AG09319 (cell line): ENCODE measurements at regions not wholly inside any gene's neighbourhood (a gene's known extent, or its start where the extent isn't known, plus 50 kb on each side); places are given as distances from the start of the nearest gene placed in this dataset.

Experiments used
- DNase-seq: peaks from one replicate; pipeline ENCODE4 v3.0.0-alpha.2; 2010; ENCODE audit warnings: low read depth; ENCODE audit errors: extremely low read depth
- CTCF ChIP-seq: IDR thresholded peaks from 2 replicates; pipeline ENCODE4 v1.5.1; 2011; ENCODE audit warnings: low read depth, mild to moderate bottlenecking, inconsistent platforms, low read length, moderate library complexity

GRCh38 chr16:66271074-66272060 lies 95.1 kb upstream of the CDH5 start:
- DNase-seq: no peak
- no peak for TF ChIP-seq CTCF

GRCh38 chr16:66270333-66270927 lies 96.1 kb upstream of the CDH5 start:
- no peak for DNase-seq
- TF ChIP-seq CTCF: peak; percentile 55

- DNase-seq: no peak
- no peak for TF ChIP-seq CTCF
Measured at GRCh38 chr16:66269617-66270332, 96.7 kb upstream of the CDH5 start.

DNA sequence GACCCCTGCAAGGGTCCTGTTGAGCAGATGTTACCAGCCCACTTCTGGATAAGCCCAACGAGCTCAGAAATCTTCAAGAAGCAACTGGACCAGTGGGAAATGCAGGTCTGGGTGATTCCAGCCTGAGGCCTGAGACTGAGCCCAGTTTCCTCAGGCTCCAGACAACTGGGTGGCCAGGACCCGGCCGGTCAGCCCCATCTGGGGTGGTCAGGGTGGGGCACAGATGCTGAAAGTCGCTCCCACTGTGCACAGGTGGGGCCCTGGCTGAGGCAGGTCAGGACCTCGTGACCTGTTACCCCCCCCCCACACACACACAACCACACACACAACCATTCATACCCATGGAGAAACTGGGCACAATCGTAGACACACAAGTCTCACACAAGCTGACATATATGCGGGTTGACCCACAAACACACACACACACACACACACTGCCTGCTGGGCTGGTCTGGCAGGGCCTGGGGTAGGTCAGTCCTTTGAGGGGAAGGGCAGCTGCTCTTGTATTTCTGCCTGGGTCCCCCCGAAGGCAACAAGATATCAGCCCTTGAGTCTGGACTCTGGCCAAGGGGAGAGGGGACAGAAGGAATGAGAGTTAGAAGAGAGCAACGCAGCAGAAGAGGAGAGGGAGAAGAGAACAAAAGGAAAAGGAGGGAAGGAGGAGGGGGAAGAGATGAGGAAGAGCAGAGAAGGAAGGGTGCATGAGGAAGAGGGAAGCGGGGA lies 99.0 kb upstream of the CDH5 start:
- DNase-seq: no peak
- no peak for TF ChIP-seq CTCF

GRCh38 chr16:66266436-66267291 lies 99.8 kb upstream of the CDH5 start:
- peak; percentile 90 for DNase-seq
- TF ChIP-seq CTCF: peak; percentile 30

DNA sequence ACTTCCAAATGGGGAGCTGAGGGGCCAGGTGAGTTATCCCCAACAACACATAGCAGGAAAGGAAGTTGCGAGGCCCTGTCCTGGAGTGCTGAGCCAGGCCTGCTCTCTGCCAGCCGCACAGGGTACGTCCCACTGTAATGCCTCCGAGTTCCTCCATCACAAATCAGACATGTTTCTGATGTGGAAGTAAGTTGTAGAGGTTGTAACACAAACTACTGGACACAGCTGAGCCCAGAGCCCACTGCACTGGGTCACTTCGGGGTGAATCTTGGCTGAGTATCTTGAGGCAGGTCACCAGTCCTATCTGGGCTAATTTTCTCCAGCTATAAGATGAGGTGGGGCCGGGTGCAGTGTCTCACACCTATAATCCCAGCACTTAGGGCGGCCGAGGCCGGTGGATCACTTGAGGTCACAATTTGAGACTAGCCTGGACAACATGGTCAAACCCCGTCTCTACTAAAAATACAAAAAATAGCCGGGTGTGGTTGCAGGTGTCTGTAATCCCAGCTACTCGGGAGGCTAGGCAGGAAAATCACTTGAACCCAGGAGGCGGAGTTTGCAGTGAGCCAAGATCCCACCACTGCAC lies 100.8 kb upstream of the CDH5 start:
- no peak for TF ChIP-seq CTCF
- DNase-seq: no peak
